ENCODE measurements at regions not wholly inside any gene's neighbourhood (a gene's known extent, or its start where the extent isn't known, plus 50 kb on each side); places are given as distances from the start of the nearest gene placed in this dataset.
"Not testable (repeated sequence)": the region's sequence is repeated elsewhere in the genome, so short reads cannot be mapped to it uniquely, and the experiment has no call there.

DNA sequence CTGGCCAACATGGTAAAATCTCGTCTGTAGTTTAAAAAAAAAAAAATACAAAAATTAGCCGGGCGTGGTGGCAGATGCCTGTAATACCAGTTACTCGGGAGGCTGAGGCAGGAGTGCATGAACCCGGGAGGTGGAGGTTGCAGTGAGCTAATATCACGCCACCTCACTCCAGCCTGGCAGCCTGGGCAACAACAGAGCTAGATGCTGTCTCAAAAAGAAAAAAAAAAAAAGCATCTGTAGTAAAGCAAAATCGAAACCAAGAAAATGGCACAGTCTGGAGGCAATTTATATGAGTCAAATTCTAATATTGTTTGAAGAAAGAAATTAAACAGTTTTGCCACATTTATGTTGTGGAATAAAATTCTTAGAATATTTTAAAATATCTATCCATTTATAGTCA is 365.0 kb upstream of the CHORDC1 start:
- Histone ChIP-seq H3K27ac (ENCODE audit: low read depth in 1 of 2, low read length in 2 of 2) (no peak overlapping the region), H3K9ac (ENCODE audit: insufficient read depth, low read length, poor library complexity, severe bottlenecking) (no peak overlapping the region), H3K4me2 (replicated peaks; ENCODE audit: extremely low read depth, low read length, poor library complexity, severe bottlenecking) (no peak overlapping the region), H3K4me1 (ENCODE audit: control insufficient read depth in 1 of 2, insufficient read depth in 2 of 2, low read length in 2 of 2) (no peaks in the 10 kb centered on the region), H3K27me3 (ENCODE audit: control insufficient read depth in 2 of 2, insufficient read depth in 2 of 2, low read length in 2 of 2) (no peaks in the 10 kb centered on the region), H2AFZ (ENCODE audit: insufficient read depth, low read depth, low read length, poor library complexity, severe bottlenecking) (no peak overlapping the region), H3K36me3 (replicated peaks in 1 of 2; ENCODE audit: control insufficient read depth in 1 of 2, insufficient read depth in 2 of 2, low read length in 2 of 2) (no peaks in the 10 kb centered on the region), H3K9me3 (replicated peaks in 1 of 2; ENCODE audit: control insufficient read depth in 1 of 2, insufficient read depth in 1 of 2, low read length in 2 of 2) (peaks cover 0 to 5% of the 10 kb centered on the region in 2 donors), H4K20me1 (ENCODE audit: insufficient read depth, low read length) (no peaks in the 10 kb centered on the region), H3K4me3 (replicated peaks in 1 of 3; ENCODE audit: low read depth in 2 of 3, low read length in 3 of 3) (no peak overlapping the region), H3K79me2 (ENCODE audit: insufficient read depth, low read length) (no peaks in the 10 kb centered on the region)
- Mint-ChIP-seq H3K36me3 (no peaks in the 10 kb centered on the region), H3K27ac (no peak overlapping the region), H3K4me1 (no peaks in the 10 kb centered on the region), H3K9me3 (peaks cover 0 to 9% (median 4%) of the 10 kb centered on the region in 7 donors), H3K4me3 (no peak overlapping the region), H3K27me3 (ENCODE audit: low read depth in 3 of 3) (peaks cover 0 to 2% (median 0%) of the 10 kb centered on the region in 3 donors)
- intact Hi-C loops (cut with micrococcal nuclease), result no loop called here
- 79% methylated on average over 6 of the region's 7 CpGs for WGBS (ENCODE audit: insufficient coverage)
- no peak for DNase-seq
- TF ChIP-seq, protein P1, sequence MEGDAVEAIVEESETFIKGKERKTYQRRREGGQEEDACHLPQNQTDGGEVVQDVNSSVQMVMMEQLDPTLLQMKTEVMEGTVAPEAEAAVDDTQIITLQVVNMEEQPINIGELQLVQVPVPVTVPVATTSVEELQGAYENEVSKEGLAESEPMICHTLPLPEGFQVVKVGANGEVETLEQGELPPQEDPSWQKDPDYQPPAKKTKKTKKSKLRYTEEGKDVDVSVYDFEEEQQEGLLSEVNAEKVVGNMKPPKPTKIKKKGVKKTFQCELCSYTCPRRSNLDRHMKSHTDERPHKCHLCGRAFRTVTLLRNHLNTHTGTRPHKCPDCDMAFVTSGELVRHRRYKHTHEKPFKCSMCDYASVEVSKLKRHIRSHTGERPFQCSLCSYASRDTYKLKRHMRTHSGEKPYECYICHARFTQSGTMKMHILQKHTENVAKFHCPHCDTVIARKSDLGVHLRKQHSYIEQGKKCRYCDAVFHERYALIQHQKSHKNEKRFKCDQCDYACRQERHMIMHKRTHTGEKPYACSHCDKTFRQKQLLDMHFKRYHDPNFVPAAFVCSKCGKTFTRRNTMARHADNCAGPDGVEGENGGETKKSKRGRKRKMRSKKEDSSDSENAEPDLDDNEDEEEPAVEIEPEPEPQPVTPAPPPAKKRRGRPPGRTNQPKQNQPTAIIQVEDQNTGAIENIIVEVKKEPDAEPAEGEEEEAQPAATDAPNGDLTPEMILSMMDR (IDR thresholded peaks at IDR 0.05), result no peak

DNA sequence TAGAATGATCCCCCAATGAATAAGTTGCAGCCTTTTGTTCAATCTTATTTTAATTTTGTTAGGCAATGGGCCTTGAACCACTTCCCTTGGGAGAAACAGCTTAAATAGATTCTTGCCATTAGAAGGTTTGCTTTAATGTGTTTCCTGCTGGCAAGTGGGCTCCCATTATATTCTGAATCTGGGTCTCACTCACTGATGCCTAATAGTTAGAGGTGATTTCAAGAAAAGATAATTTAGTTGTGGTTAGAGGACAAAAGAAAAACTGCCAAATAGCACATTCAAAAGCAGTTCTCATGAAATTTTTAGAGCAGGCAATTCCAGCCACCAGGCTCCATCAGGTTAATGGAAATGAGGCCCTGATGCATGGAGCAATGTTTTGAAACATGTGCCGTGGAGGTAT is 362.6 kb upstream of the CHORDC1 start:
- H3K27me3 Mint-ChIP-seq (ENCODE audit: low read depth in 3 of 3), result peaks cover 0 to 2% (median 0%) of the 10 kb centered on the region in 3 donors
- no peaks in the 10 kb centered on the region for H3K79me2 ChIP-seq (ENCODE audit: insufficient read depth, low read length)
- DNase-seq, result no peak
- TF ChIP-seq, protein P1 (IDR thresholded peaks at IDR 0.05), result no peak
- no peaks in the 10 kb centered on the region for H3K4me1 Mint-ChIP-seq
- no peaks in the 10 kb centered on the region for H3K4me1 ChIP-seq (ENCODE audit: control insufficient read depth in 1 of 2, insufficient read depth in 2 of 2, low read length in 2 of 2)
- H3K4me3 Mint-ChIP-seq, result no peak overlapping the region
- intact Hi-C loops (cut with micrococcal nuclease), result no loop called here
- H3K27me3 ChIP-seq (ENCODE audit: control insufficient read depth in 2 of 2, insufficient read depth in 2 of 2, low read length in 2 of 2), result no peaks in the 10 kb centered on the region
- no peak overlapping the region for H3K27ac ChIP-seq (ENCODE audit: low read depth in 1 of 2, low read length in 2 of 2)
- no peak overlapping the region for H3K27ac Mint-ChIP-seq
- peaks cover 0 to 16% (median 6%) of the 10 kb centered on the region in 7 donors for H3K9me3 Mint-ChIP-seq
- H3K36me3 ChIP-seq (replicated peaks in 1 of 2; ENCODE audit: control insufficient read depth in 1 of 2, insufficient read depth in 2 of 2, low read length in 2 of 2), result no peaks in the 10 kb centered on the region
- H3K36me3 Mint-ChIP-seq, result no peaks in the 10 kb centered on the region
- H2AFZ ChIP-seq (ENCODE audit: insufficient read depth, low read depth, low read length, poor library complexity, severe bottlenecking), result no peak overlapping the region
- H3K4me3 ChIP-seq (replicated peaks in 1 of 3; ENCODE audit: low read depth in 2 of 3, low read length in 3 of 3), result no peak overlapping the region
- peaks cover 0 to 10% of the 10 kb centered on the region in 2 donors for H3K9me3 ChIP-seq (replicated peaks in 1 of 2; ENCODE audit: control insufficient read depth in 1 of 2, insufficient read depth in 1 of 2, low read length in 2 of 2)
- H3K4me2 ChIP-seq (replicated peaks; ENCODE audit: extremely low read depth, low read length, poor library complexity, severe bottlenecking), result no peak overlapping the region
- no CpG with 5 or more reads among the region's 1 CpG for WGBS (ENCODE audit: insufficient coverage)
- H3K9ac ChIP-seq (ENCODE audit: insufficient read depth, low read length, poor library complexity, severe bottlenecking), result no peak overlapping the region
- H4K20me1 ChIP-seq (ENCODE audit: insufficient read depth, low read length), result no peaks in the 10 kb centered on the region

DNA sequence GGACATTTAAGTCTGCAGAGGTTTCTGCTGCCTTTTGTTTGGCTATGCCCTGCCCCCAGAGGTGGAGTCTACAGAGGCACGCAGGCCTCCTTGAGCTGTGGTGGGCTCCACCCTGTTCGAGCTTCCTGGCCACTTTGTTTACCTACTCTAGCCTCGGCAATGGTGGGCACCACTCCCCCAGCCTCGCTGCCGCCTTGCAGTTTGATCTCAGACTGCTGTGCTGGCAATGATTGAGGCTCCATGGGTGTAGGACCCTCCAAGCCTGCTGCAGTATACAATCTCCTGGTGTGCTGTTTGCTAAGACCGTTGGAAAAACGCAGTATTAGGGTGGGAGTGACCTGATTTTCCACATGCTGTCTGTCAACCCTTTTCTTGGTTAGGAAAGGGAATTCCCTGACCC is 360.1 kb upstream of the CHORDC1 start:
- H2AFZ ChIP-seq (ENCODE audit: insufficient read depth, low read depth, low read length, poor library complexity, severe bottlenecking); H3K4me1 ChIP-seq (ENCODE audit: control insufficient read depth in 1 of 2, insufficient read depth in 2 of 2, low read length in 2 of 2); DNase-seq; H3K4me3 Mint-ChIP-seq; H3K9ac ChIP-seq (ENCODE audit: insufficient read depth, low read length, poor library complexity, severe bottlenecking); H3K4me2 ChIP-seq (replicated peaks; ENCODE audit: extremely low read depth, low read length, poor library complexity, severe bottlenecking); H4K20me1 ChIP-seq (ENCODE audit: insufficient read depth, low read length); H3K36me3 Mint-ChIP-seq; H3K27me3 ChIP-seq (ENCODE audit: control insufficient read depth in 2 of 2, insufficient read depth in 2 of 2, low read length in 2 of 2); H3K36me3 ChIP-seq (replicated peaks in 1 of 2; ENCODE audit: control insufficient read depth in 1 of 2, insufficient read depth in 2 of 2, low read length in 2 of 2); H3K4me3 ChIP-seq (replicated peaks in 1 of 3; ENCODE audit: low read depth in 2 of 3, low read length in 3 of 3); H3K4me1 Mint-ChIP-seq; H3K27ac ChIP-seq (ENCODE audit: low read depth in 1 of 2, low read length in 2 of 2); H3K27ac Mint-ChIP-seq; H3K27me3 Mint-ChIP-seq (ENCODE audit: low read depth in 3 of 3); intact Hi-C loops (cut with micrococcal nuclease); H3K79me2 ChIP-seq (ENCODE audit: insufficient read depth, low read length); H3K9me3 ChIP-seq (replicated peaks in 1 of 2; ENCODE audit: control insufficient read depth in 1 of 2, insufficient read depth in 1 of 2, low read length in 2 of 2): not testable (repeated sequence)
- WGBS (ENCODE audit: insufficient coverage), result 98% methylated on average over 5 of the region's 7 CpGs
- peaks cover 2 to 18% (median 10%) of the 10 kb centered on the region in 7 donors for H3K9me3 Mint-ChIP-seq

Data from CD14-positive monocyte (primary cell).